Karpas-422 (cell line): ENCODE measurements at regions not wholly inside any gene's neighbourhood (a gene's known extent, or its start where the extent isn't known, plus 50 kb on each side); places are given as distances from the start of the nearest gene placed in this dataset.

Experiments
- DNase-seq: peaks from one replicate; pipeline ENCODE4 v3.0.0-alpha.2; 2015
- H2AFZ ChIP-seq: fragments of 200-600 bp; sonication (generic); 2 replicates; pipeline ENCODE4 v1.6.1; 2014; ENCODE audit warnings: antibody characterized with exemption, low read length, mixed read lengths
- H3K27ac ChIP-seq: fragments of 200-600 bp; sonication (generic); 2 replicates; pipeline ENCODE4 v1.5.1; 2014; ENCODE audit warnings: mild to moderate bottlenecking, low read length, moderate library complexity
- H3K27me3 ChIP-seq: fragments of 200-600 bp; sonication (generic); 2 replicates; pipeline ENCODE4 v1.6.1; 2014; ENCODE audit warnings: low read length, mixed read lengths
- H3K36me3 ChIP-seq: fragments of 200-600 bp; sonication (generic); 2 replicates; pipeline ENCODE4 v1.6.1; 2014; ENCODE audit warnings: low read length, mixed read lengths; ENCODE audit not compliant: insufficient read depth
- H3K4me1 ChIP-seq: fragments of 200-600 bp; sonication (generic); 2 replicates; pipeline ENCODE4 v1.6.1; 2014; ENCODE audit warnings: mild to moderate bottlenecking, low read length, mixed read lengths
- H3K4me2 ChIP-seq: fragments of 200-600 bp; sonication (generic); 2 replicates; pipeline ENCODE4 v1.6.1; 2014; ENCODE audit warnings: low read length, low read depth, mild to moderate bottlenecking; ENCODE audit not compliant: poor library complexity, severe bottlenecking
- H3K4me3 ChIP-seq: fragments of 200-600 bp; sonication (generic); 2 replicates; pipeline ENCODE4 v1.5.1; 2014; ENCODE audit warnings: mild to moderate bottlenecking, antibody characterized with exemption, low read length, mixed read lengths
- H3K79me2 ChIP-seq: fragments of 200-600 bp; sonication (generic); 2 replicates; pipeline ENCODE4 v1.6.1; 2014; ENCODE audit warnings: mild to moderate bottlenecking, low read length, mixed read lengths
- H3K9ac ChIP-seq: fragments of 200-600 bp; sonication (generic); 2 replicates; pipeline ENCODE4 v1.6.0; 2014; ENCODE audit warnings: low read length
- H3K9me2 ChIP-seq: fragments of 200-600 bp; sonication (generic), shearing (Covaris generic); replicated peaks from 2 replicates; pipeline ENCODE4 v1.6.0; 2014; ENCODE audit warnings: mild to moderate bottlenecking, low read length, moderate library complexity; ENCODE audit not compliant: insufficient read depth
- H3K9me3 ChIP-seq: fragments of 300-700, 200-600 bp; sonication (generic); 2 replicates; pipeline ENCODE4 v1.6.1; 2014; ENCODE audit warnings: low read length, mixed read lengths
- H4K20me1 ChIP-seq: fragments of 200-600 bp; sonication (generic); 2 replicates; pipeline ENCODE4 v1.6.1; 2014; ENCODE audit warnings: mild to moderate bottlenecking, antibody characterized with exemption, low read length, low read depth; ENCODE audit not compliant: insufficient read depth

DNA sequence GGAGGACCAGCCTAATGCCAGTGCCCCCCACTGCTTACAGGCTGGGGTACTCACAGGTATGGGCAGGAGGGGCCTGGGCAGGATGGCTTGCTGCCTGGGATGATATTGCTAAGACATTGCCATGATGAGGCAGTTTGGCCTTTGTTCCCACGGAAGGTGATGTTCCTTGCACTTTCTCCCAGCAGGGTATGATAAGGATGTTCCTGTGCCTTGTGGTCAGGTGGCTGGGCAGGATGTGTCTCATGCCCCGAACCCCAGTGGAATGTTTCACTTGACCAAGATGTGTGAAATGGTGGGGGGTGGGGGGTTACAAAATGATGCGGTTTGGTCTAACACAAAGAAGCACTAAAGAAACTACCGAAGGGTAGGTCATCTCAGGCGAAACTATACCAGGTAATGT lies 337.8 kb upstream of the ZFHX3 start:
- Histone ChIP-seq H3K4me3 (no peak overlapping the region), H3K27ac (no peak overlapping the region), H2AFZ (no peak overlapping the region), H3K9me3 (no peaks in the 10 kb centered on the region), H3K9ac (no peak overlapping the region), H3K4me1 (no peaks in the 10 kb centered on the region), H3K4me2 (no peak overlapping the region), H3K36me3 (no peaks in the 10 kb centered on the region), H4K20me1 (no peaks in the 10 kb centered on the region), H3K9me2 (no peaks in the 10 kb centered on the region), H3K27me3 (no peaks in the 10 kb centered on the region), H3K79me2 (no peaks in the 10 kb centered on the region)
- DNase-seq = no peak

DNA sequence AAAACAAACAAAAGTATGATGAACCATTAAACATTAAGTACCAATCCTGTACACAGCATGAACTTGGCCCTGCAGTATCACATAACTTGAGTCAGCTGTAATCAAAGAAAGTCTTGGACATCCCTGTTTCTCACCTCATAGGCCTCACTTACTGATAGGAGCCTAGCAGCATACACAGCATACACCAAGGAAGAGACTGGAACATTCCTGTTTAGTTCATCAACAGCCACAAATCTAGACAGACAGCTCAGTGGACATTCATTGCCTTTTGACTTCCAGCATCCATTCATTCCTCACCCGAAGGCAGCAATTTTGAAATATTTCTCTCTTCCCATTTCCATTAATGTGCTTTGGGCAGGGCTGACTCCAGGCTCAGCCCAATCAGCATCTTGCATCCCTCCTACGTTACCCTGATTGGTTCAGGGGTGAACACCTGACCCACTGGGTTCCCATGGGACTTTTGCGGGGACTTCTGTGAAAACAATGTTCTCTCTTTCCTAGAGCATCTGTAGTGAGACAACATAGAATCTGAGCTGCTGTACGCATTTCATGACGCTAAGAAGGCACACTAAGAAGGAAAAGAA lies 336.7 kb upstream of the ZFHX3 start:
- H2AFZ ChIP-seq = no peak overlapping the region
- H3K79me2 ChIP-seq = no peaks in the 10 kb centered on the region
- H3K4me3 ChIP-seq = no peak overlapping the region
- H3K36me3 ChIP-seq = no peaks in the 10 kb centered on the region
- no peak for DNase-seq
- no peaks in the 10 kb centered on the region for H3K9me3 ChIP-seq
- no peaks in the 10 kb centered on the region for H3K4me1 ChIP-seq
- no peaks in the 10 kb centered on the region for H4K20me1 ChIP-seq
- no peak overlapping the region for H3K27ac ChIP-seq
- no peak overlapping the region for H3K4me2 ChIP-seq
- H3K9me2 ChIP-seq = no peaks in the 10 kb centered on the region
- H3K27me3 ChIP-seq = no peaks in the 10 kb centered on the region
- no peak overlapping the region for H3K9ac ChIP-seq

DNA sequence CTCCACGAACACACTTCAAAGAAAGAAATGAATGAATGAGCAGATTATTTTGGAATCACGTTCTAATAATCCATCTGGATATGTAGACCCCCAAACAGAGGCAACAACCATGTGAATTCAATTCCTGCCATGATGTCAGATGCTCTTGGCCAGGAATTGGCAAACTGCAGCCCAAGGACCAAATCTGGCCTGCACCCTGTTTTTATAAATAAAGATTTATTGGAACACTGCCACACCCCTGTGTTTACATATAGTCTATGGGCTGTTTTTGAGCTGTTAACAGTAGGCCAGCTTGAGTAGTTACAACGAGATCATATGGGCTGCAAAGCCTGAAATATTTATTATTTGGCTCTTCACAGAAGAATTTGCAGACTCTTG lies 336.0 kb upstream of the ZFHX3 start:
- Histone ChIP-seq H3K4me3 (no peak overlapping the region), H3K27me3 (no peaks in the 10 kb centered on the region), H3K27ac (no peak overlapping the region), H3K9ac (no peak overlapping the region), H4K20me1 (no peaks in the 10 kb centered on the region), H2AFZ (no peak overlapping the region), H3K79me2 (no peaks in the 10 kb centered on the region), H3K4me2 (no peak overlapping the region), H3K36me3 (no peaks in the 10 kb centered on the region), H3K9me2 (no peaks in the 10 kb centered on the region), H3K4me1 (no peaks in the 10 kb centered on the region), H3K9me3 (no peaks in the 10 kb centered on the region)
- no peak for DNase-seq

DNA sequence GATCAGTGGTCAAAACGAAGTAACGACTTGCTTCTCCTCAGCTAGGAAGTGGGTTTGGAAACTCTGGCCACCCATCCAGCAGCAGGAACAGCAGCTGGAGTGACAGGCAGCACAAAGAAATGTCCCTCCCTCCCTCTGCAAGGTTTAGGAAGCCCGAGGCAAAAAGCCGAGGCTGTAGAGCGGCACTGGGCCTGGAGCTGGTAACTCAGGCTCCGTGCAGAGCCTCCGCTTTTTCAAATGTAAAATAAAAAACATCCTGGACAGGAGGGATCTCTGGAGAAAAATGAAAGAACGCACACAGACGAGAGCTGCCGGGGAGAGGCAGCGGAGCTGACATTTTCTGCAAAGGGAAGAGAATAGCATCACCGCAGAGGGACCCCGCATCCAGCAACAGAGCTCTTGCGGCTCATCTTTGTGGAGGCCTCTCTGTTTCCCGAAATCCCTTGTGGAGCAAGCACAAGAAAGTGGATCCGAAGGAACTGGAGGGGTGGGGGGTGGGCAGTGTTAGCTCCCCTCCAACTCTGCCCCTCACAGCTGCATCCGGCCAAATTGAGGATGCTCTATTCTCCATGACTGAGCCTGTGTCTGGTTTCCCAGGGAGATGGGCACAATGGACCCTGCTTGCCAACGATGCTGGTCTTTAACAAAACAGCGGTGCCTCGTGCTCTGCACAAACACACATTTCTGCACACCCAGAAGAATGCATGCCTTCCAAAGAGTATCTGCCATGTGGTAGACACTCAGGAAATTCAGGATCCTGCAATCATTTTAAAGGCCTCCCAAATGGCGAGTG lies 335.5 kb upstream of the ZFHX3 start:
- no peak overlapping the region for H2AFZ ChIP-seq
- no peaks in the 10 kb centered on the region for H3K9me3 ChIP-seq
- H3K4me3 ChIP-seq = no peak overlapping the region
- H3K27ac ChIP-seq = no peak overlapping the region
- H3K36me3 ChIP-seq = no peaks in the 10 kb centered on the region
- H3K9me2 ChIP-seq = no peaks in the 10 kb centered on the region
- no peaks in the 10 kb centered on the region for H3K27me3 ChIP-seq
- H3K79me2 ChIP-seq = no peaks in the 10 kb centered on the region
- H4K20me1 ChIP-seq = no peaks in the 10 kb centered on the region
- H3K4me1 ChIP-seq = no peaks in the 10 kb centered on the region
- H3K4me2 ChIP-seq = no peak overlapping the region
- DNase-seq = no peak
- H3K9ac ChIP-seq = no peak overlapping the region

DNA sequence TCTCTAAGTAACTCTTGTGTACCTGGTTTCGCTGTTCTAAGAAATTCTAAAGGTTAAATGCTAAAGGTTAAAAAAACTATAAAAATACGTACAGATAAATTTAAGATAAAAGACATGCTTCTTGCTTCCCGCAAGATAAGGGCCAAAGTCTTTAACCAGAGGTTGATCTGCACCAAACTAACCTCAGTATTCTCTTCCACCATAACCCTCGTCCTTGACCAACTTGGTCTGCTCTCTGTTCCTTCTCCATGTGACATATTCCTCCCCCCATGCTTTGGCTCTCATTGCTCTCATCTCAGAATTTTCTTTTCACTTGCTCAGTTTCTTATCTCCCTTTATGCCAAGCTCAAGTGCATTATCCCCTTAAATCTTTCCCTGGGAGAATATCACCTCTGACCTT lies 330.5 kb upstream of the ZFHX3 start:
- H3K4me2 ChIP-seq = no peak overlapping the region
- H3K27me3 ChIP-seq = no peaks in the 10 kb centered on the region
- no peaks in the 10 kb centered on the region for H3K9me3 ChIP-seq
- H3K79me2 ChIP-seq = no peaks in the 10 kb centered on the region
- no peak overlapping the region for H2AFZ ChIP-seq
- no peaks in the 10 kb centered on the region for H3K9me2 ChIP-seq
- no peaks in the 10 kb centered on the region for H4K20me1 ChIP-seq
- no peak overlapping the region for H3K4me3 ChIP-seq
- H3K4me1 ChIP-seq = no peaks in the 10 kb centered on the region
- H3K36me3 ChIP-seq = no peaks in the 10 kb centered on the region
- H3K27ac ChIP-seq = no peak overlapping the region
- DNase-seq = no peak
- H3K9ac ChIP-seq = no peak overlapping the region

DNA sequence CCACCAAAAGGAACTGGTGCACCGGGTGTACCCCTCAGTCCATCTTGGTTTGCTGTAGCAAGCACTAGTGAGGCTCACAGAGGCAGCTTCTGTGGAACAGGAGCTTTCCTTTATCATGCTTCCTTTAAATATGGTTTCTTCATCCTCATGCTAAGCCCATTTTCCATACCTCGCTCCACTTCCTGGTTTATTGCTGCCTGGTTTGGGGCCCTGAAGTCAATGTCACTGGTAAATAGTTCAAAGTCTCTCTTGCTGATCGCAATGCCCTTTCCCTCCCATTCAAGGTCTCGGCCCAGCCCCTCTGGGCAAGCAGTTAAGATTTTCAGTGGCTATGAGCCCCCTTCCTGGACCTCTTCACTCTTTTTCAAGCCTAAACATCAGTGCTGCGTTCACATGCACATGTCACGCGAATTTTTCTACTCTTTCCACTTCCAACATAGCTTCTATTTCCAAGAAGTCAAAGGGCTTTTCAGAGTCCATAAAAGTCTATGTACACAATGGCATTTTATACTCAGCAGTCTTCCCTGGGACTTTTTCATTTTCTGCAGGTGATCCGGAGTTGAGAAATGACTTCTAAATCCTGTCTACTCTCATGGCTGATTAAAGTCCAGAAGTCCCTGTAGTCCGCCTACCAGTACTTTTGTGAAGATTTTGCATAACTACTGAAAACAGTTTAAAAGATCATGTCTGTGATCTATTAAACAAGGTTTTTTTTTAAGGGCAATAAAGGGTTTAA lies 323.8 kb upstream of the ZFHX3 start:
- DNase-seq = no peak
- Histone ChIP-seq H3K27ac (no peak overlapping the region), H3K36me3 (no peaks in the 10 kb centered on the region), H3K4me1 (no peaks in the 10 kb centered on the region), H3K4me3 (no peak overlapping the region), H3K27me3 (no peaks in the 10 kb centered on the region), H3K4me2 (no peak overlapping the region), H2AFZ (no peak overlapping the region), H4K20me1 (no peaks in the 10 kb centered on the region), H3K9ac (no peak overlapping the region), H3K9me3 (no peaks in the 10 kb centered on the region), H3K79me2 (no peaks in the 10 kb centered on the region), H3K9me2 (no peaks in the 10 kb centered on the region)

DNA sequence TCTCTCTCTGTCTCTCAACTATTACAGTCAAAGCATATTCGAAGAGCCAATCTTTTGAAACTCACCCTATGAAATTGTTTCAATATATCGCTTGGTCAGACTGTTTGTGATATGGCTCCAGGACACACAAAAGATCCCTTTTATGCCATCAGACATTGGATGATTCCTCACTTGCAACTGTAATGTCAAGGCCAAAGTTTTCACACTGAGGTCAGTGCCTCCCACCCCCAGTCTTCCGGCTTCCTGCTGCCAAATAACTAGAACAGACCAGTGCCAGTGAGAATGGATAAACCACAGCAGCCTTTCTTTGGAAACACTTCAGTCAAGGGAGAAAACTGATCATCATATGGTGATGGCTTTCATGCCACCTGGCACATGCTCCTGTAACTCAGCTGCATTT lies 321.9 kb upstream of the ZFHX3 start:
- Histone ChIP-seq H4K20me1 (no peaks in the 10 kb centered on the region), H3K4me3 (no peak overlapping the region), H3K9me2 (no peaks in the 10 kb centered on the region), H3K79me2 (no peaks in the 10 kb centered on the region), H3K4me1 (no peaks in the 10 kb centered on the region), H3K27ac (no peak overlapping the region), H3K36me3 (no peaks in the 10 kb centered on the region), H3K9me3 (no peaks in the 10 kb centered on the region), H2AFZ (no peak overlapping the region), H3K4me2 (no peak overlapping the region), H3K9ac (no peak overlapping the region), H3K27me3 (no peaks in the 10 kb centered on the region)
- DNase-seq = no peak

DNA sequence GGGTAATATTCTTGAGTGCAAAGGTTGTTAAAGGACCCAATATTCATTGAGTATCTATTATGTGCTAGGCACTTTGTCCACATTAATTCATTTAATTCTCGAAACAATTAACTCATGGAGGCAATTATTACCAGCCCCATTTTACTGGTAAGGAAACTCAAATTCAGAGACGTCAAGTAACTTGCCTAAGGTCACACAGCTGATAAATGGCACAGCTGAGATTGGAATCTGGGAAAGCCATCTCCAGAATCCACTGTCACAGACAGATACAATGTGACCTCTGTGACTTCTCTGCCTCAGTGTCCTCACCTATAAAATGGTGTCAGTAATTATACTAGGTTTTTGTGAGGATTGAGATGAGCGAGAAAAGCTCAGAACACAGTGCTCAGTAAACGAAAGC lies 320.8 kb upstream of the ZFHX3 start:
- DNase-seq = no peak
- Histone ChIP-seq H3K36me3 (no peaks in the 10 kb centered on the region), H3K9me3 (no peaks in the 10 kb centered on the region), H4K20me1 (no peaks in the 10 kb centered on the region), H2AFZ (no peak overlapping the region), H3K9ac (no peak overlapping the region), H3K4me1 (no peaks in the 10 kb centered on the region), H3K9me2 (no peaks in the 10 kb centered on the region), H3K27ac (no peak overlapping the region), H3K79me2 (no peaks in the 10 kb centered on the region), H3K4me3 (no peak overlapping the region), H3K27me3 (no peaks in the 10 kb centered on the region), H3K4me2 (no peak overlapping the region)
